ENCODE measurements at regions not wholly inside any gene's neighbourhood (a gene's known extent, or its start where the extent isn't known, plus 50 kb on each side); places are given as distances from the start of the nearest gene placed in this dataset.

GRCh38 chr12:30023186-30023585, 239.4 kb upstream of the TMTC1 start:
- no peak for DNase-seq (ENCODE audit: low read depth)
- no peak overlapping the region for H3K4me3 ChIP-seq (ENCODE audit: low read depth, low read length)
- no peak for TF ChIP-seq CTCF (IDR thresholded peaks at IDR 0.05; ENCODE audit: insufficient read depth, low read depth, low read length)

GRCh38 chr12:30021051-30021833, 237.5 kb upstream of the TMTC1 start:
- DNase-seq (ENCODE audit: low read depth), result peak; percentile 72
- H3K4me3 ChIP-seq (ENCODE audit: low read depth, low read length), result no peak overlapping the region
- TF ChIP-seq CTCF (IDR thresholded peaks at IDR 0.05; ENCODE audit: insufficient read depth, low read depth, low read length), result no peak

- no peak overlapping the region for H3K4me3 ChIP-seq (ENCODE audit: low read depth, low read length)
- no peak for TF ChIP-seq CTCF (IDR thresholded peaks at IDR 0.05; ENCODE audit: insufficient read depth, low read depth, low read length)
- DNase-seq (ENCODE audit: low read depth), result peak; percentile 70
Observed at GRCh38 chr12:30019366-30020140, 235.8 kb upstream of the TMTC1 start.

GRCh38 chr12:30016540-30017055, 232.9 kb upstream of the TMTC1 start:
- DNase-seq (ENCODE audit: low read depth), result no peak
- H3K4me3 ChIP-seq (ENCODE audit: low read depth, low read length), result no peak overlapping the region
- no peak for TF ChIP-seq CTCF (IDR thresholded peaks at IDR 0.05; ENCODE audit: insufficient read depth, low read depth, low read length)

GRCh38 chr12:30015631-30016337, 232.0 kb upstream of the TMTC1 start:
- H3K4me3 ChIP-seq (ENCODE audit: low read depth, low read length), result no peak overlapping the region
- DNase-seq (ENCODE audit: low read depth), result peak; percentile 19
- TF ChIP-seq CTCF (IDR thresholded peaks at IDR 0.05; ENCODE audit: insufficient read depth, low read depth, low read length), result no peak

GRCh38 chr12:30014991-30015390, 231.2 kb upstream of the TMTC1 start:
- no peak for DNase-seq (ENCODE audit: low read depth)
- no peak for TF ChIP-seq CTCF (IDR thresholded peaks at IDR 0.05; ENCODE audit: insufficient read depth, low read depth, low read length)
- H3K4me3 ChIP-seq (ENCODE audit: low read depth, low read length), result no peak overlapping the region
